ENCODE measurements at regions not wholly inside any gene's neighbourhood (a gene's known extent, or its start where the extent isn't known, plus 50 kb on each side); places are given as distances from the start of the nearest gene placed in this dataset.

DNA sequence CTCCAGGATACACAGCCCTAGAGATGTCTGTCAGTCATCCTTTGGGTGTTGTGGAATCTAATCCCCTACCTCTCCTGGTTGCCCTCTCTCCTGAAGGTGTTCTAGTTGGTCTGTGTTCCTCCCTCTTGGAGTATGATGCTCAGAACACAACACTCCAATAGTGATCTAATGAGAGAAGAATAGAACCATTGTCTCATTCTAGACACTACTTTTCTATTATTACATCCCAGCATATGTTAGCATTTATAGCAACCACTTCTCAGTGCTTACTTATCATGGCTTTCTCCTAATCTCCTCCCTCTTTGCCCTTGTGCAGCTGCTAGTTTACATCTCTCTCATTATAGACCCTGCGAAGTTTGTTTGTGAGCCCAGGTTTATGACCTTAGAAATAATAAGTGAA, 109.0 kb downstream of the UNC5CL start:
- no peaks in the 10 kb centered on the region for H3K36me3 Mint-ChIP-seq (ENCODE audit: low read depth, unreplicated experiment)
- TF ChIP-seq EZH2 (IDR thresholded peaks at IDR 0.05; ENCODE audit: insufficient read depth, low read length) (no peak), CTCF (IDR thresholded peaks at IDR 0.05; ENCODE audit: insufficient read depth, low read depth, low read length) (no peak)
- no peak overlapping the region for H3K27ac Mint-ChIP-seq (ENCODE audit: unreplicated experiment)
- no peak overlapping the region for H3K4me3 ChIP-seq (ENCODE audit: insufficient read depth, low read depth, low read length)
- H3K27ac ChIP-seq (ENCODE audit: low read depth, low read length), result no peak overlapping the region
- peaks cover 3% of the 10 kb centered on the region for H3K9me3 Mint-ChIP-seq (ENCODE audit: unreplicated experiment)
- no peak overlapping the region for H3K4me3 Mint-ChIP-seq (ENCODE audit: unreplicated experiment)
- DNase-seq (ENCODE audit: low read depth), result no peak
- no peak overlapping the region for H2AFZ ChIP-seq (ENCODE audit: low read depth, low read length)
- no peaks in the 10 kb centered on the region for H3K36me3 ChIP-seq (ENCODE audit: insufficient read depth, low read length)
- H4K20me1 ChIP-seq (ENCODE audit: insufficient read depth, low read length), result no peaks in the 10 kb centered on the region
- no peak overlapping the region for H3K9ac ChIP-seq (ENCODE audit: low read length)
- H3K27me3 ChIP-seq (ENCODE audit: insufficient read depth, low read length), result peaks cover 8% of the 10 kb centered on the region
- peaks cover 3% of the 10 kb centered on the region for H3K4me1 Mint-ChIP-seq (ENCODE audit: low read depth, unreplicated experiment)
- no peak overlapping the region for H3K4me2 ChIP-seq (ENCODE audit: low read length)
- FAIRE-seq, result no peak
- H3K4me1 ChIP-seq (ENCODE audit: insufficient read depth, low read length), result peaks cover 16% of the 10 kb centered on the region
- peaks cover 2% of the 10 kb centered on the region for H3K9me3 ChIP-seq (ENCODE audit: insufficient read depth, low read depth, low read length)
- H3K27me3 Mint-ChIP-seq (ENCODE audit: low read depth, unreplicated experiment), result peaks cover 10% of the 10 kb centered on the region
- H3K79me2 ChIP-seq (ENCODE audit: insufficient read depth, low read length), result no peaks in the 10 kb centered on the region

- no peaks in the 10 kb centered on the region for H3K79me2 ChIP-seq (ENCODE audit: insufficient read depth, low read length)
- no peak overlapping the region for H2AFZ ChIP-seq (ENCODE audit: low read depth, low read length)
- Mint-ChIP-seq H3K36me3 (ENCODE audit: low read depth, unreplicated experiment) (no peaks in the 10 kb centered on the region), H3K4me3 (ENCODE audit: unreplicated experiment) (no peak overlapping the region), H3K27ac (ENCODE audit: unreplicated experiment) (no peak overlapping the region), H3K27me3 (ENCODE audit: low read depth, unreplicated experiment) (peaks cover 10% of the 10 kb centered on the region), H3K4me1 (ENCODE audit: low read depth, unreplicated experiment) (peaks cover 3% of the 10 kb centered on the region), H3K9me3 (ENCODE audit: unreplicated experiment) (peaks cover 3% of the 10 kb centered on the region)
- FAIRE-seq, result no peak
- no peak overlapping the region for H3K27ac ChIP-seq (ENCODE audit: low read depth, low read length)
- peaks cover 16% of the 10 kb centered on the region for H3K4me1 ChIP-seq (ENCODE audit: insufficient read depth, low read length)
- no peaks in the 10 kb centered on the region for H4K20me1 ChIP-seq (ENCODE audit: insufficient read depth, low read length)
- no peak overlapping the region for H3K4me3 ChIP-seq (ENCODE audit: insufficient read depth, low read depth, low read length)
- no peak for DNase-seq (ENCODE audit: low read depth)
- TF ChIP-seq CTCF (IDR thresholded peaks at IDR 0.05; ENCODE audit: insufficient read depth, low read depth, low read length), result no peak
- H3K27me3 ChIP-seq (ENCODE audit: insufficient read depth, low read length), result peaks cover 10% of the 10 kb centered on the region
- H3K9me3 ChIP-seq (ENCODE audit: insufficient read depth, low read depth, low read length), result peaks cover 2% of the 10 kb centered on the region
- no peak overlapping the region for H3K9ac ChIP-seq (ENCODE audit: low read length)
- no peak overlapping the region for H3K4me2 ChIP-seq (ENCODE audit: low read length)
- no peaks in the 10 kb centered on the region for H3K36me3 ChIP-seq (ENCODE audit: insufficient read depth, low read length)
These were observed 109.8 kb downstream of the UNC5CL start for GRCh38 chr6:40929176-40929575.

DNA sequence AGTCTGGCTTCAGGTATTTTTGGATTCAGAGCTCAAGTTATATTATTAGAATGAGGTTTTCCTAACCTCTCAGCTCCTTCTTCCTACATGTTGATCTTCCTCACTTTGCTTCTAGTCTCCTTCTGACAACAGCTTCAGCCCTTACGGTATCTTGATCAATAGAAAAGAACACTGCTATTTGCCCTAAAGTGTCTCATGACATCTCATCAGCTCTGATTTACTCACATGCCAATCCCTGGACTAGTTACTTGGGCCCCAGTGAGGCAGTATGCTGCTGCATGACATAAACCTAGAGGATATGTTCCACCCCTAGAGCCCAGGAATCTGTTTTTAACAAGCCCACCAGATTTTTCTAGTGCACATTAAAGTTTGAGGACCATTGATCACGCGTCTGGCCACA, 110.3 kb downstream of the UNC5CL start:
- FAIRE-seq, result no peak
- H3K4me3 Mint-ChIP-seq (ENCODE audit: unreplicated experiment), result no peak overlapping the region

More for the DNA sequence above, 110.3 kb downstream of the UNC5CL start:
- Mint-ChIP-seq H3K36me3 (ENCODE audit: low read depth, unreplicated experiment) (no peaks in the 10 kb centered on the region), H3K27me3 (ENCODE audit: low read depth, unreplicated experiment) (peaks cover 10% of the 10 kb centered on the region), H3K9me3 (ENCODE audit: unreplicated experiment) (peaks cover 3% of the 10 kb centered on the region), H3K4me1 (ENCODE audit: low read depth, unreplicated experiment) (peaks cover 3% of the 10 kb centered on the region), H3K27ac (ENCODE audit: unreplicated experiment) (no peak overlapping the region)
- TF ChIP-seq EZH2 (IDR thresholded peaks at IDR 0.05; ENCODE audit: insufficient read depth, low read length), result no peak
- TF ChIP-seq CTCF (IDR thresholded peaks at IDR 0.05; ENCODE audit: insufficient read depth, low read depth, low read length), result no peak
- H3K27me3 ChIP-seq (ENCODE audit: insufficient read depth, low read length), result peaks cover 13% of the 10 kb centered on the region
- peaks cover 12% of the 10 kb centered on the region for H3K4me1 ChIP-seq (ENCODE audit: insufficient read depth, low read length)
- DNase-seq (ENCODE audit: low read depth), result no peak
- no peak overlapping the region for H3K27ac ChIP-seq (ENCODE audit: low read depth, low read length)
- H3K36me3 ChIP-seq (ENCODE audit: insufficient read depth, low read length), result no peaks in the 10 kb centered on the region
- no peak overlapping the region for H3K9ac ChIP-seq (ENCODE audit: low read length)
- no peak overlapping the region for H3K4me3 ChIP-seq (ENCODE audit: insufficient read depth, low read depth, low read length)
- no peaks in the 10 kb centered on the region for H4K20me1 ChIP-seq (ENCODE audit: insufficient read depth, low read length)
- H3K79me2 ChIP-seq (ENCODE audit: insufficient read depth, low read length), result no peaks in the 10 kb centered on the region
- peaks cover 2% of the 10 kb centered on the region for H3K9me3 ChIP-seq (ENCODE audit: insufficient read depth, low read depth, low read length)
- H2AFZ ChIP-seq (ENCODE audit: low read depth, low read length), result no peak overlapping the region
- no peak overlapping the region for H3K4me2 ChIP-seq (ENCODE audit: low read length)

All from astrocyte (in vitro differentiated cells and primary cell).